ENCODE measurements at regions not wholly inside any gene's neighbourhood (a gene's known extent, or its start where the extent isn't known, plus 50 kb on each side); places are given as distances from the start of the nearest gene placed in this dataset.

- H3K4me1 ChIP-seq (replicated peaks in 1 of 4; ENCODE audit: control insufficient read depth in 3 of 4, insufficient read depth in 4 of 4, low read length in 3 of 4) = no peaks in the 10 kb centered on the region
- no peak overlapping the region for H3K14ac ChIP-seq (ENCODE audit: insufficient read length)
- no peak overlapping the region for H4K5ac ChIP-seq (ENCODE audit: insufficient read length, low read depth, low read length)
- no peak overlapping the region for H2AFZ ChIP-seq (ENCODE audit: low read length)
- H3K4ac ChIP-seq (replicated peaks; ENCODE audit: insufficient read length, low read depth, low read length) = no peak overlapping the region
- H4K8ac ChIP-seq (ENCODE audit: extremely low read depth, insufficient read depth, low read length) = no peak overlapping the region
- ChIA-PET POLR2A (ENCODE audit: partially characterized antibody) (no interaction called here), CTCF (ENCODE audit: partially characterized antibody) (interaction anchor here (1.0 to 4.2 kb wide), 4 partner anchors 10 to 574 kb away, joined by 3 to 23 read pairs (median 4); no protein-coding TSS in a partner anchor)
- H2BK5ac ChIP-seq (ENCODE audit: low read depth, low read length) = no peak overlapping the region
- H3K9ac ChIP-seq (replicated peaks in 1 of 4; ENCODE audit: extremely low read depth in 1 of 4, low read depth in 3 of 4, low read length in 3 of 4) = no peak overlapping the region
- H2BK20ac ChIP-seq (ENCODE audit: low read length) = no peak overlapping the region
- no peaks in the 10 kb centered on the region for H4K20me1 ChIP-seq (replicated peaks in 1 of 2; ENCODE audit: control insufficient read depth in 1 of 2, insufficient read depth in 2 of 2, low read length in 2 of 2)
- FAIRE-seq (no peak), DNase-seq (ENCODE audit: low read depth in 1 of 2, low spot score in 2 of 2) (no peak)
- TF ChIP-seq EZH2 (IDR thresholded peaks at IDR 0.05; ENCODE audit: low read depth, low read length, severe bottlenecking) (no peak), EP300 (IDR thresholded peaks at IDR 0.05; ENCODE audit: borderline replicate concordance in 1 of 2, low read depth in 2 of 2, low read length in 2 of 2) (no peak), ZNF274 (IDR thresholded peaks at IDR 0.05; ENCODE audit: borderline replicate concordance, extremely low read depth, low read length) (no peak)
- no peak overlapping the region for H2BK15ac ChIP-seq (ENCODE audit: low read length)
- H3K56ac ChIP-seq (replicated peaks; ENCODE audit: insufficient read length, low read depth, low read length) = no peak overlapping the region
- 82% methylated on average over 3 of the region's 3 CpGs; no CpG with 5 or more reads in 1 of the 2 experiments for WGBS, 2 experiments (ENCODE audit: extremely low coverage in 1 of 2, insufficient coverage in 1 of 2, insufficient read length in 1 of 2, insufficient replicate concordance in 2 of 2, low coverage in 1 of 2, low lambda C conversion rate in 2 of 2, missing lambda C conversion rate in 1 of 2)
- no peaks in the 10 kb centered on the region for H3K79me2 ChIP-seq (ENCODE audit: control insufficient read depth in 1 of 2, insufficient read depth in 2 of 2, low read length in 2 of 2)
- no peak overlapping the region for H3K4me2 ChIP-seq (ENCODE audit: insufficient read depth in 1 of 2, low read depth in 2 of 2, low read length in 2 of 2)
- no peak overlapping the region for H3K18ac ChIP-seq (ENCODE audit: extremely low read depth, low read length)
- no peak overlapping the region for H3K4me3 ChIP-seq (ENCODE audit: extremely low read depth in 1 of 4, insufficient read depth in 2 of 4, low read depth in 3 of 4, low read length in 4 of 4)
- H3K27me3 ChIP-seq (replicated peaks in 1 of 4; ENCODE audit: control insufficient read depth in 3 of 4, extremely low read depth in 1 of 4, insufficient read depth in 3 of 4, low read length in 3 of 4) = no peaks in the 10 kb centered on the region
- H3K23me2 ChIP-seq (ENCODE audit: low read depth, low read length) = no peaks in the 10 kb centered on the region
- H4K91ac ChIP-seq (replicated peaks; ENCODE audit: insufficient read length, low read length) = no peak overlapping the region
- no peak overlapping the region for H3K23ac ChIP-seq (ENCODE audit: insufficient read length)
- H3K36me3 ChIP-seq (ENCODE audit: control insufficient read depth in 2 of 4, insufficient read depth in 4 of 4, low read length in 3 of 4) = no peaks in the 10 kb centered on the region
- H3K79me1 ChIP-seq (ENCODE audit: low read depth, low read length) = no peaks in the 10 kb centered on the region
- no peak overlapping the region for H3K27ac ChIP-seq (ENCODE audit: low read depth, low read length)
- no peaks in the 10 kb centered on the region for H3K9me3 ChIP-seq (ENCODE audit: insufficient read depth in 2 of 2, low read depth in 1 of 2, low read length in 1 of 2)
- H2AK5ac ChIP-seq (ENCODE audit: low read depth, low read length) = no peak overlapping the region
- no peak overlapping the region for H2BK12ac ChIP-seq (ENCODE audit: low read depth, low read length)
- no peak overlapping the region for H2BK120ac ChIP-seq (replicated peaks; ENCODE audit: low read depth, low read length)
These were observed 64.8 kb upstream of the NAV2 start for GRCh38 chr11:19647816-19648215.
